LNCAP (cell line): ENCODE measurements at regions not wholly inside any gene's neighbourhood (a gene's known extent, or its start where the extent isn't known, plus 50 kb on each side); places are given as distances from the start of the nearest gene placed in this dataset.

Experiments used
- CTCF ChIP-seq: fragments of 450-650 bp; IDR thresholded peaks from 2 replicates; pipeline ENCODE4 v1.5.1; 2017; ENCODE audit warnings: mild to moderate bottlenecking

GRCh38 chr3:135618123-135618522 lies 347.4 kb upstream of the PPP2R3A start:
- no peak for TF ChIP-seq CTCF

- no peak for TF ChIP-seq CTCF
These were observed 344.2 kb upstream of the PPP2R3A start for GRCh38 chr3:135621184-135621920.

GRCh38 chr3:135622215-135622614 lies 343.3 kb upstream of the PPP2R3A start:
- no peak for TF ChIP-seq CTCF

GRCh38 chr3:135622656-135623055 lies 342.9 kb upstream of the PPP2R3A start:
- no peak for TF ChIP-seq CTCF

- no peak for TF ChIP-seq CTCF
These were observed 342.0 kb upstream of the PPP2R3A start for GRCh38 chr3:135623558-135623957.

- no peak for TF ChIP-seq CTCF
These were observed 338.5 kb upstream of the PPP2R3A start for GRCh38 chr3:135627057-135627456.

GRCh38 chr3:135629701-135630408 lies 335.7 kb upstream of the PPP2R3A start:
- TF ChIP-seq CTCF: no peak
